ENCODE measurements at regions not wholly inside any gene's neighbourhood (a gene's known extent, or its start where the extent isn't known, plus 50 kb on each side); places are given as distances from the start of the nearest gene placed in this dataset.

GRCh38 chr12:87928031-87928430 is 101.2 kb downstream of the C12orf50 start:
- TF ChIP-seq YY1 (IDR thresholded peaks at IDR 0.05; ENCODE audit: insufficient read depth, insufficient read length) (no peak), ZNF274 (IDR thresholded peaks at IDR 0.05; ENCODE audit: low read depth, low read length) (no peak)
